ENCODE measurements at regions not wholly inside any gene's neighbourhood (a gene's known extent, or its start where the extent isn't known, plus 50 kb on each side); places are given as distances from the start of the nearest gene placed in this dataset.

DNA sequence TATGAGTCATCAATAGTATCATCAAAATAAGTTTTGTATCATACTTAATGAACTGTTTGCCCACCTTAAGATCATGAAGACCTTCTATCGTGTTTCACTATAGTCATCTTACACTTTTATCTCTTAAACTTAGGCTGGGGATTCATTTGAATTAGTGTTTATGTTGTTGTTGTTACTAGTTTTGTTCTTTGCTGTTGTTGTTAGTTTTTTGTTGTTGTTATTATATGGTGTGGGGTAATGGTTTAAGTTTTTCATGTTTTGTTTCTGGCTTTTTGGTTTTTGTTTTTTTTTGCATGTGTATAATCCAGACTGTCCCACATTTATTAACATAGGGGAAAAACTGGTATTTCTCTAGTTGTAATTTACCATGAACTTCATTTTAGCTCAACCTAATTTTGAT lies 965.1 kb upstream of the MIR17HG start:
- Mint-ChIP-seq H3K4me1 (ENCODE audit: low read depth) (no peaks in the 10 kb centered on the region), H3K4me3 (no peak overlapping the region), H3K9me3 (peaks cover 6% of the 10 kb centered on the region), H3K27me3 (ENCODE audit: low read depth) (no peaks in the 10 kb centered on the region), H3K27ac (no peak overlapping the region), H3K36me3 (ENCODE audit: low read depth) (no peaks in the 10 kb centered on the region)
- CTCF ChIA-PET: no interaction called here
- no peak for DNase-seq
- intact Hi-C loops (cut with micrococcal nuclease): no loop called here

GRCh38 chr13:90385781-90386489 lies 961.6 kb upstream of the MIR17HG start:
- Mint-ChIP-seq H3K27ac (no peak overlapping the region), H3K27me3 (ENCODE audit: low read depth) (no peaks in the 10 kb centered on the region)
- intact Hi-C loops (cut with micrococcal nuclease): no loop called here

DNA sequence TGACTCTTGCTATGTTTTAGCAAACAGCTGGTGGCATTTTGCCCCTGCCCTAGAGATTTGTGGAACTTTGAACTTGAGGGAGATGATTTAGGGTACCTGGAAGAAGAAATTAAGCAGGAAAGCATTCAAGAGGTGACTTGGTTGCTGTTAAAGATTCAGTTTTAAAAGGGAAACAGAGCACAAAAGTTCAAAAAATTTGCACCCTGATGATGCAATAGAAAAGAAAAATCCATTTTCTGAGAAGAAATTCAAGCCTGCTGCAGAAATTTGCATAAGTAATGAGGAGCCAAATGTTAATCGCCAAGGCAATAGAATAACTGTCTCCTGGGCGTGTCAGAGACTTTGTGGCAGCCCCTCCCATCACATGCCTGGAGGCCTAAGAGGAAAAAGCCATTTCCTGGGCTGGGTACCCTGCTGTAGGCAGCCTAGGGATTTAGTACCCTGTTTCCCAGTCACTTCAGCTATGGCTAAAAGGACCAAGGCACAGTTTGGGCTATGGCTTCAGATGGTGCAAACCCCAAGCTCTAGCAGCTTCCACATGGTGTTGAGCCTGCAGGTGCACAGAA lies 958.5 kb upstream of the MIR17HG start:
- H3K4me1 Mint-ChIP-seq (ENCODE audit: low read depth): no peaks in the 10 kb centered on the region
- H3K9me3 Mint-ChIP-seq: peaks cover 16% of the 10 kb centered on the region
- no peaks in the 10 kb centered on the region for H3K27me3 Mint-ChIP-seq (ENCODE audit: low read depth)
- intact Hi-C loops (cut with micrococcal nuclease): no loop called here
- CTCF ChIA-PET: no interaction called here
- no peak for DNase-seq
- H3K27ac Mint-ChIP-seq: no peak overlapping the region
- H3K36me3 Mint-ChIP-seq (ENCODE audit: low read depth): no peaks in the 10 kb centered on the region
- H3K4me3 Mint-ChIP-seq: no peak overlapping the region

More at GRCh38 chr13:90385781-90386489, 961.6 kb upstream of the MIR17HG start:
- no peak overlapping the region for H3K4me3 Mint-ChIP-seq
- DNase-seq: no peak
- peaks cover 12% of the 10 kb centered on the region for H3K9me3 Mint-ChIP-seq
- no peaks in the 10 kb centered on the region for H3K36me3 Mint-ChIP-seq (ENCODE audit: low read depth)
- CTCF ChIA-PET: no interaction called here
- no peaks in the 10 kb centered on the region for H3K4me1 Mint-ChIP-seq (ENCODE audit: low read depth)

- no peaks in the 10 kb centered on the region for H3K4me1 Mint-ChIP-seq (ENCODE audit: low read depth)
- CTCF ChIA-PET: no interaction called here
- no peak overlapping the region for H3K27ac Mint-ChIP-seq
- no peaks in the 10 kb centered on the region for H3K36me3 Mint-ChIP-seq (ENCODE audit: low read depth)
- no peaks in the 10 kb centered on the region for H3K27me3 Mint-ChIP-seq (ENCODE audit: low read depth)
- intact Hi-C loops (cut with micrococcal nuclease): no loop called here
- H3K9me3 Mint-ChIP-seq: peaks cover 16% of the 10 kb centered on the region
- no peak overlapping the region for H3K4me3 Mint-ChIP-seq
- no peak for DNase-seq
Observed at GRCh38 chr13:90389537-90389936, 958.0 kb upstream of the MIR17HG start.

DNA sequence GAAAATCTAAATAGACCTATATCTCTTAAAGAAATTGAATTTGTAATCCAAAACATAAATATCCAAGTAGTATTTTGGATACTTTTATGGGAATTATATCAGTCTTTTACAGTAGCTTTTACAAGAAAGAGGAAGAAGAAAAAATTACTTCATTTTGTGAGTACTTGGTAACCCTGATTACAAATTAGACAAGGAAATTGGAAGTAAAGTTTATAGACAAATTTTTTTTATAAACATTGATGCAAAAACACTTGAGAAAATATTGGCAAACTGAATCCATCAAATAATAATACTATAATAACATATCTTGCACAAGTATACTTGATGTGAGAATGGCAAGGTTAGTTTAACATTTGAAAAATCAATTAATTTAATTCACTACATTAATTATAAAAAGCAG lies 954.1 kb upstream of the MIR17HG start:
- H3K4me1 Mint-ChIP-seq (ENCODE audit: low read depth): no peaks in the 10 kb centered on the region
- CTCF ChIA-PET: no interaction called here
- DNase-seq: no peak
- intact Hi-C loops (cut with micrococcal nuclease): no loop called here
- no peak overlapping the region for H3K4me3 Mint-ChIP-seq
- no peaks in the 10 kb centered on the region for H3K27me3 Mint-ChIP-seq (ENCODE audit: low read depth)
- no peaks in the 10 kb centered on the region for H3K36me3 Mint-ChIP-seq (ENCODE audit: low read depth)
- peaks cover 14% of the 10 kb centered on the region for H3K9me3 Mint-ChIP-seq
- H3K27ac Mint-ChIP-seq: no peak overlapping the region

DNA sequence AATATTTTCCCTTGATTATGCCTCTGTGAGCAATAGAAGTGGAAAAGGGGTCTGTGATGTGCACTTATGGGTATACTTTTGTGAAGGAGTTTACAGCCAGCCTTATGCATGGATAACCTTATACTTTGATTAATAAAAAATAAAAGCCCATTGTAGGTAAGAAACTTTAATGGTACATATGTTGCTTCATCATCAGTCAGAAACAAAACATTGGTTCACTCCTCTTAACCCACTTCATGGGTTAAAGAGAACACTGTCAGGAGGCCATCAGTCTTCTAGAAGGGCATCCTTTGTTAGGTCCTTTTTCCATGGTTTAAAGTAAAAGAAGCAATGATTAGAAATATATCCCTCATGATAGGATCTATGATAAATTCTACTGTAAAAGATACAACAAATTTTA lies 952.1 kb upstream of the MIR17HG start:
- intact Hi-C loops (cut with micrococcal nuclease): no loop called here
- no peaks in the 10 kb centered on the region for H3K4me1 Mint-ChIP-seq (ENCODE audit: low read depth)
- DNase-seq: no peak
- H3K4me3 Mint-ChIP-seq: no peak overlapping the region
- H3K9me3 Mint-ChIP-seq: peaks cover 15% of the 10 kb centered on the region
- no peaks in the 10 kb centered on the region for H3K27me3 Mint-ChIP-seq (ENCODE audit: low read depth)
- no peaks in the 10 kb centered on the region for H3K36me3 Mint-ChIP-seq (ENCODE audit: low read depth)
- no peak overlapping the region for H3K27ac Mint-ChIP-seq
- CTCF ChIA-PET: no interaction called here

GRCh38 chr13:90395846-90396245 lies 951.6 kb upstream of the MIR17HG start:
- Mint-ChIP-seq H3K4me3 (no peak overlapping the region), H3K9me3 (peaks cover 16% of the 10 kb centered on the region), H3K4me1 (ENCODE audit: low read depth) (no peaks in the 10 kb centered on the region), H3K36me3 (ENCODE audit: low read depth) (no peaks in the 10 kb centered on the region), H3K27me3 (ENCODE audit: low read depth) (no peaks in the 10 kb centered on the region), H3K27ac (no peak overlapping the region)
- intact Hi-C loops (cut with micrococcal nuclease): no loop called here
- no peak for DNase-seq
- CTCF ChIA-PET: no interaction called here

DNA sequence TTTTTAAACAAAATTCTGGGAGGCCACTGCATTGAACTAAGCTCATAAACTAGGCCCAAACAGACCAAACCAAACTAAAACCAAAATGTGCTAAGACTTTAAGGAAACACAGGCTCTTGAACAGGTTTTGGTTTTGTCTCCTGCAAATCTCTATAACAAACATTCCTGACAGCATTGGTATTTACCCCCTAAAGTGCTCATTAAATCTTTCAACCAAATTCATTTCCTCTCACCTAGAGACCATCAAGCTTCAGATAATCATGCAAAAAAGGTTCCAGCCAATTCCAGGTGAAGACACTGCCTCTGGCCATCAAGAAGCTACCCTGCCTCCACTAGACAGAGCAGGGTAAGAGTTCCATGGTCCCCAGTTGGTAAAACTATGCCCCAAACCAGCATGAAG lies 951.2 kb upstream of the MIR17HG start:
- Mint-ChIP-seq H3K9me3 (peaks cover 14% of the 10 kb centered on the region), H3K4me1 (ENCODE audit: low read depth) (no peaks in the 10 kb centered on the region), H3K27me3 (ENCODE audit: low read depth) (no peaks in the 10 kb centered on the region), H3K36me3 (ENCODE audit: low read depth) (no peaks in the 10 kb centered on the region), H3K4me3 (no peak overlapping the region), H3K27ac (no peak overlapping the region)
- intact Hi-C loops (cut with micrococcal nuclease): no loop called here
- DNase-seq: no peak
- CTCF ChIA-PET: no interaction called here

- DNase-seq: no peak
- H3K4me1 Mint-ChIP-seq (ENCODE audit: low read depth): no peaks in the 10 kb centered on the region
- H3K27me3 Mint-ChIP-seq (ENCODE audit: low read depth): no peaks in the 10 kb centered on the region
- H3K9me3 Mint-ChIP-seq: peaks cover 18% of the 10 kb centered on the region
- intact Hi-C loops (cut with micrococcal nuclease): no loop called here
- CTCF ChIA-PET: no interaction called here
- H3K36me3 Mint-ChIP-seq (ENCODE audit: low read depth): no peaks in the 10 kb centered on the region
- no peak overlapping the region for H3K4me3 Mint-ChIP-seq
- no peak overlapping the region for H3K27ac Mint-ChIP-seq
Observed at GRCh38 chr13:90397503-90397902, 950.0 kb upstream of the MIR17HG start.

DNA sequence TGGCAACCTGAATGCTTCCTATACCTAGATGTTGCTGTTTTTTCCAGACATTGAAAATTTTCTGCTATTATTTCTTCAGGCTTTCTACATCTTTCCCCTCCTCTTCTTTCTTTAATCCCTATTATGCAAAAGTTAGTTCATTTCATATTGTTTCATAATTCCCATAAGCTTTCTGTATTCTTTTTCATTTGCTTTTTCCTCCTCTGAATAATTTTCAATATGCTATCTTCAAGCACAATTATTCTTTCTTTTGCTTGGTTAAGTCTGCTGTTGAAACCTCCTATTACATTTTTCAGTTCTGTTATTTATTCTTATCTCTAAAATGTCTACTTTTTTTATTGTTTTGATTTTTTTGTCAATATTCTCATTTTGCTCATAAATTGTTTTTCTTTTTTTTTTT lies 947.1 kb upstream of the MIR17HG start:
- DNase-seq: no peak
- no peaks in the 10 kb centered on the region for H3K27me3 Mint-ChIP-seq (ENCODE audit: low read depth)
- CTCF ChIA-PET: no interaction called here
- intact Hi-C loops (cut with micrococcal nuclease): no loop called here
- no peaks in the 10 kb centered on the region for H3K36me3 Mint-ChIP-seq (ENCODE audit: low read depth)
- H3K4me1 Mint-ChIP-seq (ENCODE audit: low read depth): no peaks in the 10 kb centered on the region
- H3K9me3 Mint-ChIP-seq: peaks cover 18% of the 10 kb centered on the region
- no peak overlapping the region for H3K4me3 Mint-ChIP-seq
- H3K27ac Mint-ChIP-seq: no peak overlapping the region

DNA sequence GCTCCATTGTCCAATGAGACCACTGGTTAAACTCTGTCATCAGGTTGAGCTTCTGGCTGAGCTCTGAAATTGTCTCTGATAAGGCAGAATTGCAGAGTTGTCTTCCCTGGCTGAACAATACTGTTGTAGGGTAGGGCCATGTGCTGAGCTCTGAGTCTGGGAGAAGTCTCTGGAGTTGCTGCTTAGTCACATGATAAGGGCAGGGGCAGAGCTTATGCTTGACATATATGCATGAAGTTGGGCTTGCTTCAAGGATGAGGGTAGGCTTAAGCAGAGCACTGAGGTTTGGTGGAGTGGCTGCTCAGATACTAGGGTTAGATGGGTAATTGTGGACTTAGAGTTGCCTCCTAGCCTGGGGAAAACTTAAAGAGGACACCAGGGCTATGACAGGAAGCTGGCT lies 946.3 kb upstream of the MIR17HG start:
- Mint-ChIP-seq H3K27me3 (ENCODE audit: low read depth) (no peaks in the 10 kb centered on the region), H3K36me3 (ENCODE audit: low read depth) (no peaks in the 10 kb centered on the region), H3K4me3 (no peak overlapping the region), H3K27ac (no peak overlapping the region), H3K9me3 (peaks cover 15% of the 10 kb centered on the region), H3K4me1 (ENCODE audit: low read depth) (no peaks in the 10 kb centered on the region)
- no peak for DNase-seq
- intact Hi-C loops (cut with micrococcal nuclease): no loop called here
- CTCF ChIA-PET: no interaction called here

DNA sequence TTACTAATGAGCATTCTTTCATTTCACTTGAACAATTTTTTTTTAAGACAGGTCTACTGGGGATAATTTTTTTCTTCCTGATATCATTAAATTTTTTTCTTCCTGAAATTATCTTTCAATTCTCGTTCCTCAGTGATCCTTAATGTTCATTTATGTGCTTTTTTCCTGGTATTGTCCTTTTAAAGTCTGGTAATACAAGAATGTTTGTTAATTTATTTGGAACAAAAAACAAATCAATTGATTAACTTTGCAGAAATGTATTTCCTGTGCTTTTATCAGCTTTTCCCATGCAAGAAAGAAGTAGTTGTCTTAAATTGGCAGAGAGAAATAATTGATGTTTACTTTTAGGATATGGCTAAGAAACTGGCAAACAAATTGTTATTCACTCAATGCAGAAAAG lies 945.4 kb upstream of the MIR17HG start:
- CTCF ChIA-PET: no interaction called here
- peaks cover 10% of the 10 kb centered on the region for H3K9me3 Mint-ChIP-seq
- no peak for DNase-seq
- H3K4me1 Mint-ChIP-seq (ENCODE audit: low read depth): no peaks in the 10 kb centered on the region
- no peak overlapping the region for H3K27ac Mint-ChIP-seq
- no peaks in the 10 kb centered on the region for H3K36me3 Mint-ChIP-seq (ENCODE audit: low read depth)
- H3K27me3 Mint-ChIP-seq (ENCODE audit: low read depth): no peaks in the 10 kb centered on the region
- intact Hi-C loops (cut with micrococcal nuclease): no loop called here
- no peak overlapping the region for H3K4me3 Mint-ChIP-seq

DNA sequence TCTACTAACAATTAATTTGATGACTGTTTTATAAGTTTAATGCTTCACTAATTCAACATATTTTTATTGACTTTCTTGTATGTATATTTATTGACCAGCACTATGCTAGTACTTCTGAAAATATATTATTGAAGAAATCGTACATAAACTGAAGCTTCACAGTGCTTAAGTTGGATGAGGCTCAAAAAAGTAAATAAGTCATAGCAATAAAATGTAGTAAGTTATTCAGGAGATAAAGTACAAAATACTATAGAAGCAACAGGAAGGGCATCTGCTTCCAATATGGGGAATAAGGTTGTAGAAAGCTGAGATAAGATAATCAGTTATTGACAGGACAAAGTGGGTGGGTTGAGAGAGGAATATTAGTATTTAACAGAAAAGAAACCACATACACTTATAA lies 944.9 kb upstream of the MIR17HG start:
- Mint-ChIP-seq H3K9me3 (peaks cover 10% of the 10 kb centered on the region), H3K4me1 (ENCODE audit: low read depth) (no peaks in the 10 kb centered on the region), H3K27me3 (ENCODE audit: low read depth) (no peaks in the 10 kb centered on the region), H3K4me3 (no peak overlapping the region), H3K36me3 (ENCODE audit: low read depth) (no peaks in the 10 kb centered on the region), H3K27ac (no peak overlapping the region)
- intact Hi-C loops (cut with micrococcal nuclease): no loop called here
- CTCF ChIA-PET: no interaction called here
- no peak for DNase-seq

Measured in activated naive CD4-positive, alpha-beta T cell treated with anti-CD3 and anti-CD28 coated beads for 36 hours (primary cell).